C4-2B (cell line): ENCODE measurements at regions not wholly inside any gene's neighbourhood (a gene's known extent, or its start where the extent isn't known, plus 50 kb on each side); places are given as distances from the start of the nearest gene placed in this dataset.

Experiments used
- H3K27ac ChIP-seq: fragments of 450-650 bp; 2 replicates; pipeline ENCODE4 v1.5.1; 2017
- ZFX ChIP-seq: fragments of 450-650 bp; IDR thresholded peaks from 2 replicates; pipeline ENCODE4 v1.6.1; 2017
- TF ChIP-seq, protein P1 (sequence below): fragments of 450-650 bp; conservative IDR thresholded peaks from 2 replicates; pipeline ENCODE4 v1.5.1; 2017; ENCODE audit warnings: mild to moderate bottlenecking

DNA sequence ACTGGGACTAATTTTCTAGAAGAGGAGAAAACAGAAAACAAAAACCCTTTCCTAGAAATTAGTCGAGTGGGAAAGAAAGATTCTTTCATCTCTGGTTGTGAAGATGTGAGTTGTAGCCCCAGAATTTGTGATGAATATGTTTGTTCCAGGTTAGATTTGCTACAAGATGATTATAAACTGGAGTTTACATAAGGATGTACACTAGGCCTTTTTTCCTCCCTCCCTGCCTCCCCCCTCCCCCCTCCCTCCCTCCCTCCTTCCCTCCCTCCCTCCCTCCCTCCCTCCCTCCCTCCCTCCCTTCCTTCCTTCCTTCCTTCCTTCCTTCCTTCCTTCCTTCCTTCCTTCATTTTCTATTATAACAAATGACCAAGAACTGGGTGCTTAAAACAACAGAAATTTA is 1502.0 kb downstream of the SI start:
- H3K27ac ChIP-seq: no peak overlapping the region
- TF ChIP-seq, protein P1, sequence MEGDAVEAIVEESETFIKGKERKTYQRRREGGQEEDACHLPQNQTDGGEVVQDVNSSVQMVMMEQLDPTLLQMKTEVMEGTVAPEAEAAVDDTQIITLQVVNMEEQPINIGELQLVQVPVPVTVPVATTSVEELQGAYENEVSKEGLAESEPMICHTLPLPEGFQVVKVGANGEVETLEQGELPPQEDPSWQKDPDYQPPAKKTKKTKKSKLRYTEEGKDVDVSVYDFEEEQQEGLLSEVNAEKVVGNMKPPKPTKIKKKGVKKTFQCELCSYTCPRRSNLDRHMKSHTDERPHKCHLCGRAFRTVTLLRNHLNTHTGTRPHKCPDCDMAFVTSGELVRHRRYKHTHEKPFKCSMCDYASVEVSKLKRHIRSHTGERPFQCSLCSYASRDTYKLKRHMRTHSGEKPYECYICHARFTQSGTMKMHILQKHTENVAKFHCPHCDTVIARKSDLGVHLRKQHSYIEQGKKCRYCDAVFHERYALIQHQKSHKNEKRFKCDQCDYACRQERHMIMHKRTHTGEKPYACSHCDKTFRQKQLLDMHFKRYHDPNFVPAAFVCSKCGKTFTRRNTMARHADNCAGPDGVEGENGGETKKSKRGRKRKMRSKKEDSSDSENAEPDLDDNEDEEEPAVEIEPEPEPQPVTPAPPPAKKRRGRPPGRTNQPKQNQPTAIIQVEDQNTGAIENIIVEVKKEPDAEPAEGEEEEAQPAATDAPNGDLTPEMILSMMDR: no peak

DNA sequence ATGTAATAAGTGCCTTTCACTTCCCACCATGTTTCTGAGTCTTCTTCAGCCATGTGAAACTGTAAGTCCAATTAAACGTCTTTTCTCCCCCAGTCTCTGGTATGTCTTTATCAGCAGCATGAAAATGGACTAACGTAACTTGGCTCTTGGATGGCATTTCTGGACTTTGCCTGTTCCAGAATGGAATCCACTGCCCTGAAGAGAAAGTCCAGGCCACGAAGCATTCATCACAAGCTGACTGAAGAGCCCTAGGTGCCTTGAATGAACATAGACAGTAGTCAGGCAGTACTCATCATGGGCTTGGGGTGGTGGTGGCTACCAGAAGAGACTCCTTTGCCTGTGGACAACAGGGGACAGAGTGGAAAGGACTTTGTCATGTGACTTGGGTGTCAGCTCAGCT is 1505.0 kb downstream of the SI start:
- no peak overlapping the region for H3K27ac ChIP-seq
- TF ChIP-seq, protein P1: no peak
- no peak for TF ChIP-seq ZFX

DNA sequence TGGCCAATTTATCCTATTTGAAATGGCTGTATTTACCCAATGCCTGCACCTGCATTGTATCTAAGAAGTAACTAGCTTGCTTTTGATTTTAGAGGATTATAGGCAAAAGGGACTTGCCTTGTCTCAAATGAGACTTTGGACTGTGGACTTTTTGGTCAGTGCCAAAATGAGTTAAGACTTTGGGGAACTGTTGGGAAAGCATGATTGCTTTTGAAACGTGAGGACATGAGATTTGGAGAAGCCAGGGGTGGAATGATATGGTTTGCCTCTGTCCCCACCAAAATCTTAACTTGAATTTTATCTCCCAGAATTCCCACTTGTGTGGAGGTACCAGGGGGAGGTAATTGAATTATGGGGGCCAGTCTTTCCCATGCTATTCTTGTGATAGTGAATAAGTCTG is 1505.4 kb downstream of the SI start:
- no peak overlapping the region for H3K27ac ChIP-seq
- no peak for TF ChIP-seq ZFX
- TF ChIP-seq, protein P1: no peak

DNA sequence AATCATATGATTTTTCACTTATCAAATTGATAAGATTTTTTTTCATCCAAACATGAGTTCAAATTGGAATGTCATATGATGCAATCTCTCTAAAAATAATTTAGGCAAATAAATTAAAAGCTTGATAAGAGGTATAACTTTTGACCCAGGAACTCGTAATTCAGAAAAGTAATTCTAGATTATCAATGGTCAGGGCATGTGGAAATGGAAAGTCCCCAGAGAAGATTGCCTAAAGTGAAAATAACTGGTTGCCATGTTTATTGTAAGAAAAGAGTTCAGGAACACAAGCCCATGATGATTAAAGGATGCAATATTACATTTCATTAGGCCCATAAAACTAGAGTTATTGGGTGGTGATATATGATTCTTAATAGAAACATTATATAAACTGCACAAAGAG is 1514.8 kb downstream of the SI start:
- H3K27ac ChIP-seq: no peak overlapping the region
- no peak for TF ChIP-seq ZFX
- TF ChIP-seq, protein P1: no peak

DNA sequence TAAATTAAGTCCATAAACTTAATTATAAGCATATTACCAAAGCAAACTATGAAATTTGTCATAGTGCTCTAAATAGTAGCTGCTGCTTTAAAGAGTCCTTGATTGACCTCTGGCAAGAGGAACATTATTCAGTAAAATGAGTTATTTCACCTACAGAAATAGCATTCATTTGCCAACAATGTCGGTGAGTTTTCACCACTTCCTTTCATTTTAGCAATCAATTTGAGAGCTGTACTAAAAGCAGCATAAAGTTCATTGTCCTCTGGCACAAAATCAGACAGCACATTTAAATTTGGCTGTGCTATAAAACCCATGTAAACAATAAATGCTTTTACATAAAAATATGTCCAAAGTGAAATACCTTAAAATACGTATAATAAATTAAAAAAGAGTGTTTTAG is 1515.7 kb downstream of the SI start:
- H3K27ac ChIP-seq: no peak overlapping the region

DNA sequence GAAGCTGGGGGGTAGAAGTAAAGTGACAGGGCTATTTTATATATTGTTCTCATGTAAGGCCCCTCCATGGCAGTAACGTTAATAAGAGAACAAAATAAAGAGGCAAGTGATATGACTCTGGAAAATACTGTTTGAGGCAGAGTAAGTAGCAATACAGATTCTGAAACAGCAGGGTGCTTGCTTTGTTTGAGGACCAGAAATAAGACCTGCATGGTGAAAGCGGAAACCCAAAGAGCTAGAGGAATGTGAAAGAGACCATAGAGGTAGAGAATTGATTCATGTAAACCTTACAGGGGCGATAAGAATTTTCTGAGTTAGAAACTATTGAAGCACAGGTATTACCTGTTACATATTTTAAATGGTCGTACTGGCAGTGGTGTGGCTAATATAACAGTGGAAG is 1517.1 kb downstream of the SI start:
- TF ChIP-seq, protein P1: no peak
- no peak for TF ChIP-seq ZFX
- no peak overlapping the region for H3K27ac ChIP-seq

More for the DNA sequence above, 1515.7 kb downstream of the SI start:
- no peak for TF ChIP-seq ZFX
- TF ChIP-seq, protein P1: no peak

DNA sequence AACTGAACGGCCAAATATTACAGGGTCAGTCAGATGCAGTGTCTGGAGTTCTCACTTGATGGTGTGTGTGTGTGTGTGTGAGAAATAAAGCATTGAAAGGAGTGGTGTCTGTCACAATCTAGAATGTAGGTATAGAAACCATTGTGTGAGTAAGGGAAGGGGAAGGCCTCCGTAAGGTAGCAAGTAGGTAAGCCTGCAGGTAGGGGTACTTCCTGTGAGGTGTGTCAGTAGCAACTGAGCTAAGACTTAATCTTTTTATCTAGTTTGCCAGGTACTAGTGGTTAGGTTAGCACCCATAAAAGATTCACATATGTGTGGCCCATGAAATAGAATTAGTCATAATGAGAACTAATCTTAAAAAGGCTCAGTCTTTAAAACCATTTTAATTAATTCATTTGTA is 1517.8 kb downstream of the SI start:
- no peak overlapping the region for H3K27ac ChIP-seq
- no peak for TF ChIP-seq ZFX
- TF ChIP-seq, protein P1: no peak
